ENCODE measurements at regions not wholly inside any gene's neighbourhood (a gene's known extent, or its start where the extent isn't known, plus 50 kb on each side); places are given as distances from the start of the nearest gene placed in this dataset.

DNA sequence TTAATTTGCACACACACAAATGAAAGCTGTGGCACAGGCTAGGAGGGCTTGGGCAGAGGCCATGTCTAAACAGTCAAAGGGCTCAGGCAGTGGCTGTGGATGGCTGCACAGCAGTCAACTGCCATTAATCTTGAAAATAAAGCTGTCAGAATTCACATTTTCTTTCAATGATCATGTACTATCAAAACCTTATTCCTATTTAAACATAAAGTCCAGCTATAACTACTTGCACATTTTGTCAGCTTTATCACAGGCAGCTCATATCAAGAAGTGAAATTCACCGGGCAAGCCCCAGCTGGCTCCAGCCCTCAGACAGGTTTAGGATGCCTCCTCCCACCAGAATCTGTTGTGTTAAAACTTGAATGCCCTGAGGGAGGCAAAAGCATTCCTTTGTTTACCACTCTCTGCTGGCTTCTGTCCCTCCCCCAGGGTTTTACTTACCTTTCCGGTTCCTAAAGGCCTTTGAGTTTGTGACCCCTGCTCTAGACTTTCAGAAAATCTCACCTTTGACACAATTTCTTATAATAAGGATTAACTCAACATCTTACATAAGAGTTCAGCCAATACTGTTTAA is 54.9 kb upstream of the GRAMD2B start:
- no peak for DNase-seq

DNA sequence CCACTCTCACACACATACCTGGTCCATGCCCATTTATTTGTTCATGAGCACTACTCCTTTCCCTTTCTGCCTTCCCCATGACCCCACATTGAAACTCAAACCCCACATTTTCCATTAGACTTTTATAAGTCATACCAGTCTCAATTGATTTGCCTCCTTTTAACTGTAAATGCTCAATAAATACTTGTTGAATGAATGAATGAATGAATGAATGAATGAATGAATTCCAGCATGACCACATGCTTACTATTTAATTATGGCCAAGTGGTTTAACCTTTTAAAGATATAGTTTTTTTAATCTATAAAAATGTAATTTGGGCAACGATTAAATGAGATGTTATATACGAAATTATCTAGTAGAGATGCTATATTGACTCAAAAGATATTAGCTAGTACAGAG is 54.1 kb upstream of the GRAMD2B start:
- DNase-seq: no peak

DNA sequence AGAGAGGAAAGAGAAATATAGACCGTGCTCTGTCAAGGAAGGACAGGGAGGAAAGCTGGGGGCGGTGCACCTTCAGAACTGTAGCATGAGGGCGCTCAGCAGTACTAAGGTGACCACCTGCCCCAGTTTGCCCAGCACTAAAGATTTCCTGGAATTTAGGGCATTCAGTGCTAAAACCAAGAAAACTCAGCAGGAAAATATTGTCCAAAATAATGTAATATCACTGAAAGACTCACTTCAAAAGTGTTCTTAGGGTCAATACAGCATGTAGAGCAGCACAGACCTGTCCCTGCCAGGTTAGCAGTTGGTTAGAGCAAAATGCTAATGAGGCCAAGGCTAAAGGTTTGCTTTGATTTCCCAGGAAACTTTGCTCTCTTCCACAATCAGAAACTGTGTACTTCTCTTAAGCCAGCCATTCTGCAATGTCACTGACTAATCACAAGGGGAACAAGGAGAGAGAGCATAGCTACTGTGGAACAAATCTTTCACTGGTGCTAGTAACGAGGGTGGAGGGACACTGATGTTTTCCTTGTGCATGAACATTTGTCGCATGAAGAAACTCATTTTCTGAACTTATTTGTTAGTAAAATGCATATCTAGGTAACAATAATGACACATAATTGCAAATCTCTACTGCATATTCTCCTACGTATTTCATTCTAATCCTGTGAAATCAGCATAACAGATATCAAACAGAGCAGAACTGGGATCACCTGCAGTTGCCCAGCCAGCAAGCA is 53.0 kb upstream of the GRAMD2B start:
- no peak for DNase-seq

DNA sequence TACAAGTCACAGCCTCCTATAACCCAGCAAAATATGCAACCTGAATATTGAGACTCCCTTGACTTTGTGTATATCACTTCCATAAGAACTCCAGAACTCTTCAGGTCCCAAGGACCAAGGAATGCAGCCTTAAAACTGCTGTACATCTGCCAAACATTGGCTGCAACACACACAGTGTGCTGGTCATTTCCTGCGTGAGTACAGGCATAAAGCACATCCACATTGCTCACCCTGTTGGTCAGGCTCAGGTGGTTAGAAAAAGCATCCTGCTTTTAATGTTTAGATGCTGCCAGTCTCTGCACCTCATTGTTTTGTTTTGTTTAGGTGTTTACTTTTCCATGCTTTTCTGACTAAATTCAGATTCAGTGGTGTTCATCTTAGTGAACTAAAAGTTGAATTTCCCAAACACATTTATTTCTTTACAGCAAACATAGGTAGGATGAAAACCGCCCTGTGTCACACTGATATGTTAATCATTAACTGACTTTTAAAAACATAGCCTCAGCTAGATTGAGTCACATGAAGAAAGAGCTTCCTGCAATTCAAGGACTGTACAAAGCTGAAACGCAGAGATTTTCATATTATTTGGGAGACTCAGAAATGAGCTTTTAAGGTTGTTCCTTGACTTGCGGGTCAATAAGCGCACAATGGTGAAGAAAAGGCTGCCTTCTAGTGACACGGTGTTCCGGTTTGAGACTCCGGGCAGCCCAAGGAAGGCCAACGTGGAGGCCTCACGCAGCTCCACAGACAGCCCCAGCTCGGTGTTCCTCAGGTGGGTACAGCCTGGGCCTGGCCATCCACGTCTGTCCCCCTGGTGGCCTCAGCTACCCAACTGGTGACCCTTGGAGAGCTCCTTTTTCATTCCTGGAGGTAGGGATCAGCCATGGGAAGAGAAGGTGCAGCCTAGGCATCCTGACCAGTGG is 52.2 kb upstream of the GRAMD2B start:
- DNase-seq: no peak

- DNase-seq: no peak
Measured at GRCh38 chr5:126373375-126374108, 49.7 kb upstream of the GRAMD2B start.
